ENCODE measurements at regions not wholly inside any gene's neighbourhood (a gene's known extent, or its start where the extent isn't known, plus 50 kb on each side); places are given as distances from the start of the nearest gene placed in this dataset.
"Not testable (repeated sequence)": the region's sequence is repeated elsewhere in the genome, so short reads cannot be mapped to it uniquely, and the experiment has no call there.

DNA sequence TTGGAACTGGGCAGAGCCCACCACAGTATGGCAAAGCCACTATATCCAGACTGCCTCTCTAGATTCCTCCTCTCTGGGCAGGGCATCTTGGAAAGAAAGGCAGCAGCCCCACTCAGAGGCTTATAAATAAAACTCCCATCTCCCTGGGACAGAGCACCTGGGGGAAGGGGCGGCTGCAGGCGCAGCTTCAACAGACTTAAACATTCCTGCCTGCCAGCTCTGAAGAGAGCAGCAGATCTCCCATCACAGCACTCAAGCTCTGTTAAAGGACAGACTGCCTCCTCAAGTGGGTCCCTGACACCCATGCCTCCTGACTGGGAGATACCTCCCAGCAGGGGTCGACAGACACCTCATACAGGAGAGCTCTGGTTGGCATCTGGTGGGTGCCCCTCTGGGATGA, 193.6 kb downstream of the MREG start:
- DNase-seq (ENCODE audit: low spot score); H3K27ac Mint-ChIP-seq; H3K4me1 Mint-ChIP-seq (ENCODE audit: low read depth); H3K36me3 Mint-ChIP-seq (ENCODE audit: low read depth); H3K9me3 Mint-ChIP-seq; intact Hi-C loops (cut with micrococcal nuclease); H3K4me3 Mint-ChIP-seq: not testable (repeated sequence)
- peaks cover 23% of the 10 kb centered on the region for H3K27me3 Mint-ChIP-seq (ENCODE audit: insufficient read depth)

DNA sequence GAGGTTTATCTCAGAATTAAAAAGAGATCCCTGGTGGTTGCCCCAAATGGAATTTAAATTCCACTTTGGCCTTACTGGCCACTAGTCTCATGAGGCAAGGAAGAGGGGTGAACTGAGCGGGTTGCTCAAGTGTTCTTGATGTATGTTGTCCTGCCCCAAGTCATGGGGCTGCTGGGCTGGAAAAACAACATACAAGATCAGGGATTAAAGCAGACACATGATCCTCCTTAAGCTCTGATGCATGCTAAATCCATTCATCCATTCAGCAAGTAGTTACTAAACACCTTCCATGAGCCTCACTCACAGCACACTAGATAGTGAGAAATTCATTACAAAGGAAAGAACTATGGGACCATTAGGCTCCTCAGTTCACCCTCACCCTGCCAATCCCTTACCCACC, 196.3 kb downstream of the MREG start:
- Mint-ChIP-seq H3K27ac (no peak overlapping the region), H3K36me3 (ENCODE audit: low read depth) (no peaks in the 10 kb centered on the region), H3K4me3 (no peak overlapping the region), H3K9me3 (no peaks in the 10 kb centered on the region), H3K27me3 (ENCODE audit: insufficient read depth) (peaks cover 19% of the 10 kb centered on the region), H3K4me1 (ENCODE audit: low read depth) (peaks cover 3% of the 10 kb centered on the region)
- DNase-seq (ENCODE audit: low spot score), result no peak
- intact Hi-C loops (cut with micrococcal nuclease), result no loop called here

DNA sequence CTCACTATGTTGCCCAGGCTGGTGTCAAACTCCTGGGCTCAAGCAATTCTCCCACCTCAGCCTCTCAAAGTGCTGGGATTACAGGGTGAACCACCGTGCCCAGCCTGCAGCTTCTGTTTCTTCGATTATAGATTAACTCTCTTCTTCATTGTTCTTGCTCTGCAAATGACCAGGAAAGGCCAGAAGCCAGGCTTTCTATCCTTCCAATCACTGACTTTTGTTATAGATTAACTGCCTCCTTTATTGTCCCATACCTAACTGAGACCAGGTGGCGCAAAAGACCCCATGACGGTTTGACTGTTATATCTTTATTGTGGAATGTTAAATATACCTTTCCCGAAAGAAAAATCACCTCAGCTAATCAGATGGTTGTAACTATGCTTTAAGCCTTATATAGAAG, 196.9 kb downstream of the MREG start:
- DNase-seq (ENCODE audit: low spot score), result no peak
- Mint-ChIP-seq H3K4me3 (no peak overlapping the region), H3K36me3 (ENCODE audit: low read depth) (no peaks in the 10 kb centered on the region), H3K27me3 (ENCODE audit: insufficient read depth) (peaks cover 19% of the 10 kb centered on the region), H3K9me3 (no peaks in the 10 kb centered on the region), H3K4me1 (ENCODE audit: low read depth) (peaks cover 9% of the 10 kb centered on the region), H3K27ac (no peak overlapping the region)
- intact Hi-C loops (cut with micrococcal nuclease), result no loop called here

DNA sequence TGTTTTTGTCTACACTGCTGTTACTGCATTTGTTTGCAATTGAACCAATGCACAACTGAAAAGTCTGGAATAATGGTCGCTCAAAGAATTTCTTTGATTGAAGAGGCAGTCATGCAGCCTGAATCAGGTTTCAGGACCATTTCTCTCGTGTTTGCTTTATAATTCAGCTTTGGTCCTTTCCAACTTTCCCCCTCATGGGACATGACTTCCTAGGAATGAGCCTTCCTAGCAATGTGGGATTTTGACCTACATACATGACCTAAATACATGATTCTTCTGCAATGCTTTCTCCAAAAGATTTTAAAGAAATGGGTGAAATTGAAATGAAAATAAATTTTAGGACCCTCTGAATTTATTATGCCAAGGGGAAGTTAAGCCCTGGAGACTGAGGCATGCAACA, 197.4 kb downstream of the MREG start:
- H3K9me3 Mint-ChIP-seq, result no peaks in the 10 kb centered on the region
- H3K27ac Mint-ChIP-seq, result no peak overlapping the region
- no peaks in the 10 kb centered on the region for H3K36me3 Mint-ChIP-seq (ENCODE audit: low read depth)
- no peak for DNase-seq (ENCODE audit: low spot score)
- no peak overlapping the region for H3K4me3 Mint-ChIP-seq
- peaks cover 14% of the 10 kb centered on the region for H3K4me1 Mint-ChIP-seq (ENCODE audit: low read depth)
- peaks cover 18% of the 10 kb centered on the region for H3K27me3 Mint-ChIP-seq (ENCODE audit: insufficient read depth)
- intact Hi-C loops (cut with micrococcal nuclease), result no loop called here

DNA sequence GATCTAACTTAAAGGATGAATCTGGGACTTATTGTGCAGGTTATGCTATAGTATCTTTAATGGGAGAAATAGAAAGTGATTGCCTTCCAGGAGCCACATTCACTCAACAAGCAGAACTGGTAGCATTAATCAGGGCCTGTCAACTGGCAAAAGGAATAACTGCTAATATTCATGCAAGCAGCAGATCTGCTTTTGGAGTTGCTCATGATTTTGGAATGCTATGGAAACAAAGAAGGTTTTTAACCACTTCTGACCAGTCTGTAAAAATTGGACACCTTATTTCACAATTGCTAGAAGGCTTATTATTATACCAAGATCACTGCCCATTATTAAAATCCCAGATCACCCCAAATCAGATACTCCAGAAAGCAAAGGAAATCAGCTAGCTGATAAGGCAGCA, 200.4 kb downstream of the MREG start:
- H3K4me1 Mint-ChIP-seq (ENCODE audit: low read depth), result peaks cover 14% of the 10 kb centered on the region
- intact Hi-C loops (cut with micrococcal nuclease), result no loop called here
- H3K27ac Mint-ChIP-seq, result no peak overlapping the region
- H3K4me3 Mint-ChIP-seq, result no peak overlapping the region
- no peaks in the 10 kb centered on the region for H3K9me3 Mint-ChIP-seq
- H3K36me3 Mint-ChIP-seq (ENCODE audit: low read depth), result no peaks in the 10 kb centered on the region
- H3K27me3 Mint-ChIP-seq (ENCODE audit: insufficient read depth), result peaks cover 14% of the 10 kb centered on the region
- no peak for DNase-seq (ENCODE audit: low spot score)

DNA sequence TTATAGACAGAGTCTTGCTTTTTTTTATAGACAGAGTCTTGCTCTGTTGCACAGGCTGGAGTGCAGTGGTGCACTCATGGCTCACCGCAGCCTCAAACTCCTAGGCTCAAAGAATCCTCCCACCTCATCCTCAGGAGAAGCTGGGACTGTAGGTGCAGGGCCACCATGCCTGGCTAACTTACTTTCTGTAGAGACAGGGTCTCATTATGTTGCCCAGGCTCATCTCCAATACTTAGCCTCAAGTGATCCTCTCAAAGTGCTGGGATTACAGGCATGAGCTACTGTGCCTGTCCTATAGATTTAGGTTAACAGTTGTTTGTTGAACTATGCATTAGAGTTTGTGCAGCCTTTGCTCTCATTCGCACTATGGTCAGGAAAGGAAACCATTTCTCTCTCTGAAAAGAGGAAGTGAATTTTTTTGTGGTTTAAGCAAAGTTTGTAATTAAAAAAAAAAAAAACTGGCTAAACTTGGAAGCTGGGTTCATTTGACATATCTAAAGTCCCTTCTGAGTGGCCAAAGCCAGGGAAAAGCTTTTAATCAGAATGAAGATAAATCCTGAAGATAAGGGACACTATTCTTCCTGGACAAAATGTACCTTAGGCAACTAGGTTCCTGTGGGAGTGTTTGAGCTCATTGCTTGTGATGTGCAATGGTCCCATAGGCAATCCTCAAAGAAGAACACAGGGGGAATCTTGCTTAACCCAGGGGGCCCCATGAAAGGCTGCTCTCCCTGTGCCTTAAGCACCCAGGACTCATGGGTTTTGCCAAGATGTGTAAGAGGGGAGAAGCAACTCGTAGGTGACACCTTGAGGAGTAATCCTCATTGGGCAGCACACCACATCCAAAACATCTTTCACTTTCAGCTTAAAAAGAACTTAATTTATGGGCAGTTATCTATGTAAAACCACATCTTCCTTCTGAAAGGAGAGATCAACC, 201.7 kb downstream of the MREG start:
- H3K27ac Mint-ChIP-seq, result no peak overlapping the region
- DNase-seq (ENCODE audit: low spot score), result no peak

DNA sequence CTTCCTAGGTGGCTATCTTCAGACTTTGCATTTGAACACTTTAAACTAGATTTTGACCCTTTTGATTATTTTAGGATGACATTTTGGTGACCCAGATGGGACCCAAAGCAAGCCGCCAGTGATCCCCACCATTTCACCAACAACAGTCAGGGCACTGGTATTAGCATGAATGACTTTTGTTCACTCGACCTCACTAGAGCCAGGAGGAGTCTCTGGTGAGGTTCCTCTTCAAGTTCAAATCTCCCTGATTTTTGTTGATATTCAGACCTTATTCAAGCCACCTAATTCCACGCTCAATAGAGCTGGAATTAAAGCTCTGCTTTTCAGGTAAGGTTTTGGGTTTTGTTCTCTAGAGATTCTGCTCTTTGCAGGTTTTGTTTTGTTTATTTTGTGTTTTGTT, 202.3 kb downstream of the MREG start:
- DNase-seq (ENCODE audit: low spot score), result no peak
- no peaks in the 10 kb centered on the region for H3K36me3 Mint-ChIP-seq (ENCODE audit: low read depth)
- no peaks in the 10 kb centered on the region for H3K9me3 Mint-ChIP-seq
- intact Hi-C loops (cut with micrococcal nuclease), result no loop called here
- H3K4me3 Mint-ChIP-seq, result no peak overlapping the region
- peaks cover 11% of the 10 kb centered on the region for H3K27me3 Mint-ChIP-seq (ENCODE audit: insufficient read depth)
- H3K27ac Mint-ChIP-seq, result no peak overlapping the region
- peaks cover 14% of the 10 kb centered on the region for H3K4me1 Mint-ChIP-seq (ENCODE audit: low read depth)

More for the DNA sequence above, 201.7 kb downstream of the MREG start:
- Mint-ChIP-seq H3K36me3 (ENCODE audit: low read depth) (no peaks in the 10 kb centered on the region), H3K9me3 (no peaks in the 10 kb centered on the region), H3K27me3 (ENCODE audit: insufficient read depth) (peaks cover 11% of the 10 kb centered on the region), H3K4me1 (ENCODE audit: low read depth) (peaks cover 14% of the 10 kb centered on the region), H3K4me3 (no peak overlapping the region)
- intact Hi-C loops (cut with micrococcal nuclease), result no loop called here

DNA sequence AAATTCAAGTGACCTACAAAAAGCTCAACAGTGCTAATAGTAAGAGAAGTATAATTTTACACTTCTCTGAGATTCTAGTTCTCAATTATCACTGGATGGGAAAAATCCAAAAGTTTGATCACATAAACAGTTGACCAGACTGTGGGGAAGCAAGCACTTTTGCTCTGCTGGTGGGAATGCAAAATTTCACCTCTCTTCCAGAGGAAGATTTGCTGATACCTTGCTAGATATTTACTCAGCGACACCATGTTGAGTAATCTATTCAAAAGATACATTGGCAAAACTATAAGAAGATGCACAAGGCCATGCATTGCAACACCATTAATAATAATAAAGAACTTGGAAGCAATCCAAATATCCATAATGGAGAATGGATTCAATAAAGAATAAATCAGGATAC, 204.4 kb downstream of the MREG start:
- no peaks in the 10 kb centered on the region for H3K9me3 Mint-ChIP-seq
- H3K4me1 Mint-ChIP-seq (ENCODE audit: low read depth), result peaks cover 14% of the 10 kb centered on the region
- no peak for DNase-seq (ENCODE audit: low spot score)
- H3K27ac Mint-ChIP-seq, result no peak overlapping the region
- intact Hi-C loops (cut with micrococcal nuclease), result no loop called here
- H3K4me3 Mint-ChIP-seq, result no peak overlapping the region
- no peaks in the 10 kb centered on the region for H3K36me3 Mint-ChIP-seq (ENCODE audit: low read depth)
- H3K27me3 Mint-ChIP-seq (ENCODE audit: insufficient read depth), result peaks cover 8% of the 10 kb centered on the region

DNA sequence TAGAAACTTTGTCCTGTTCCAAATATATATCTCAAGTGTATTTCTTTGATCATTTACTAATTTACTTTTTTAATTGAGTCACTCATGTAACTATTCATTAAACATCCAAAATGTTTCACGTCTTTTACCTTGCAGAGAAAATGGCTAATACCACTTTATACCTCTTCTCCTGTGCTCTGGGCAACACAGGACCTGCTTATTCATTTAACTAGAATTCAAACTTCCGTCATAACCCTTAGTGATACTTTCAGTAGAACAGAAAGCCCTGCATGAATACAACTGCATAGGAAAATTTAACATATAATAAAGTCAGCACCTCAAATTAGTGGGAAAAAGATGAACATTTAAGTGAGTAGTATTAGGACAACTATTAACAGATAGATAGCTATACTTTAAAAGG, 205.2 kb downstream of the MREG start:
- no peaks in the 10 kb centered on the region for H3K36me3 Mint-ChIP-seq (ENCODE audit: low read depth)
- H3K4me3 Mint-ChIP-seq, result no peak overlapping the region
- peaks cover 14% of the 10 kb centered on the region for H3K4me1 Mint-ChIP-seq (ENCODE audit: low read depth)
- no peak overlapping the region for H3K27ac Mint-ChIP-seq
- intact Hi-C loops (cut with micrococcal nuclease), result no loop called here
- no peak for DNase-seq (ENCODE audit: low spot score)
- peaks cover 8% of the 10 kb centered on the region for H3K27me3 Mint-ChIP-seq (ENCODE audit: insufficient read depth)
- H3K9me3 Mint-ChIP-seq, result no peaks in the 10 kb centered on the region

DNA sequence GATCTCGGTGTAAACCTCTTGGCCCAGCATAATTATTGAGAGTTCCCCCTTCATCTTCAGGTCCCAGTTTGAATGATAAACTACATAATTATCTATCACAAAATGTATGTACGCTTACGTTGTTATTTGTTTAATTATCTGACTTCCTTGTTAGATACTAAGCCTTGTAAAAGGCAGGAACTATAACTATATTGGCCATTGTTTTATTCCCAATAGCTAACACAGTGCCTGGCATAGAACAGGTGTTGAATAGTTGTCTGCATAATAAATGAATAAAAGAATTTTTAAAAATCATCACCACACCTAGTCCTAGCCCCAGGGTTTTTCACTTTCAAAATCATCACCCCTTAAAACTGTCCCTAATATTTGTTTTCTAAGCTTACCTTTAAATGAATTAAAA, 207.9 kb downstream of the MREG start:
- DNase-seq (ENCODE audit: low spot score), result no peak
- intact Hi-C loops (cut with micrococcal nuclease), result no loop called here
- no peak overlapping the region for H3K4me3 Mint-ChIP-seq
- no peaks in the 10 kb centered on the region for H3K36me3 Mint-ChIP-seq (ENCODE audit: low read depth)
- no peaks in the 10 kb centered on the region for H3K9me3 Mint-ChIP-seq
- no peak overlapping the region for H3K27ac Mint-ChIP-seq
- no peaks in the 10 kb centered on the region for H3K4me1 Mint-ChIP-seq (ENCODE audit: low read depth)
- H3K27me3 Mint-ChIP-seq (ENCODE audit: insufficient read depth), result peaks cover 4% of the 10 kb centered on the region

DNA sequence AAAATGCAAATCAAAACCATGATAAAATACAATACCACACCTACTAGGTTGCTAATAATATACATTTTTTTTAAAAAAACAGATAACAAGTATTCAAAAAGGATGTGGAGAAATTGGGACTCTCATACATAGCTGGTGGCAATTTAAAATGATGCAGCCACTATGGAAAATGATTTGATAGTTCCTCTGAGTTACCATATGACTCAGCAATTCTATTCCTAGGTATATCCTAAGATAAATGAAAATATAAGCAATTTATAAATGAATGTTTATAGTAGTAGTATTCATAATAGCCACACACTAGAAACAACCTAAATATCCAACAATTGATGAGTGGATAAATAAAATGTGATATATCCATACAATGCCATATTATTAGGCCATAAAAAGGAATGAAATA, 210.2 kb downstream of the MREG start:
- Mint-ChIP-seq H3K4me1 (ENCODE audit: low read depth) (no peaks in the 10 kb centered on the region), H3K27me3 (ENCODE audit: insufficient read depth) (peaks cover 3% of the 10 kb centered on the region), H3K36me3 (ENCODE audit: low read depth) (no peaks in the 10 kb centered on the region), H3K9me3 (no peaks in the 10 kb centered on the region), H3K27ac (no peak overlapping the region), H3K4me3 (no peak overlapping the region)
- DNase-seq (ENCODE audit: low spot score), result no peak
- intact Hi-C loops (cut with micrococcal nuclease), result no loop called here

DNA sequence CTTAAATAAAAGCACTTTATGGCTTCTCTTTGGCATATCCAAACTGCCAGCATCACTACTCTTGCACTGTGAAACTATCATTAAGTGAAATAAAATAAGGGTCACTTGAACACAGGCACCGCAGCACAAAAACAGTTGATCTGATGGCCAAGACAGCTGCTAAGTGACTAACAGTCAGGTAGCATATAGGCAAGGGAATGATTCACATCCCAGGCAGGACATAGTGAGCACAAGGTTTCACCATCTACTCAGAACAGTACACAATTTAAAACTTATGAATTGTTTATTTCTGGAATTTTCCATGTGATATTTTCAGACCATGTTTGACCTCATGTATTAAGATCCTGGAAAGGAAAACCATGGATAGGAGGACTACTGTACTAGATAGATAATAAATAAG, 214.2 kb downstream of the MREG start:
- no peak for DNase-seq (ENCODE audit: low spot score)
- Mint-ChIP-seq H3K27me3 (ENCODE audit: insufficient read depth) (peaks cover 3% of the 10 kb centered on the region), H3K9me3 (no peaks in the 10 kb centered on the region), H3K27ac (no peak overlapping the region), H3K4me1 (ENCODE audit: low read depth) (peaks cover 6% of the 10 kb centered on the region), H3K36me3 (ENCODE audit: low read depth) (no peaks in the 10 kb centered on the region), H3K4me3 (no peak overlapping the region)
- intact Hi-C loops (cut with micrococcal nuclease), result no loop called here

DNA sequence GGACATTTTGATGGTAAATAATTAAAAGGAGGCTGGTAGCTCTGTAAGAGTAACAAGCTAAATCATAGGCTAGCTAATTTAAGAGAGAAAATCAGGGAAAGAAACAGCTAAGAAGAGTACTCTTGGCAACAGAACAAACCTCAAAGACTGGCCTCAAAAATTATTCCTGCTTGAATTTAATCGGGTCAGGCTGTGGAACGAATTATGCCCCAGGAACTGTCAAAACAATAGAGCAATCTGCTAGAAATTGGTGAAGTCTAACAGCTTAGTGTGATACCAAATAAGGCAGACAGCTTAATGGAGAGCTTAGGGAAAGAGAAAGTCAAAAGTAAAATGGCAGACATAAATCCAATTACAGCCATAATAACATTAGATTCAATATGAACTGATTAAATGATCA, 215.7 kb downstream of the MREG start:
- Mint-ChIP-seq H3K4me3 (no peak overlapping the region), H3K27me3 (ENCODE audit: insufficient read depth) (peaks cover 3% of the 10 kb centered on the region), H3K9me3 (no peaks in the 10 kb centered on the region), H3K27ac (no peak overlapping the region), H3K36me3 (ENCODE audit: low read depth) (no peaks in the 10 kb centered on the region), H3K4me1 (ENCODE audit: low read depth) (peaks cover 6% of the 10 kb centered on the region)
- DNase-seq (ENCODE audit: low spot score), result no peak
- intact Hi-C loops (cut with micrococcal nuclease), result no loop called here

All from activated T-helper 1 cell treated with anti-CD3 and anti-CD28 coated beads, Interleukin-12 subunit alpha, Interleukin-12 subunit beta, Interleukin-2, Interleukin-4 antibody, amounts not matched to agents 30 ng/mL and 10 ng/mL and 1 ng/mL, durations not matched to agents 14 hours and 24 hours and 36 hours (primary cell).